ENCODE measurements at regions not wholly inside any gene's neighbourhood (a gene's known extent, or its start where the extent isn't known, plus 50 kb on each side); places are given as distances from the start of the nearest gene placed in this dataset.
"Not testable (repeated sequence)": the region's sequence is repeated elsewhere in the genome, so short reads cannot be mapped to it uniquely, and the experiment has no call there.

GRCh38 chr9:19901586-19901985 is 112.7 kb upstream of the SLC24A2 start:
- no peak overlapping the region for H3K4me3 Mint-ChIP-seq
- H3K9ac ChIP-seq (ENCODE audit: low read length) = no peak overlapping the region
- POLR2A ChIA-PET = no interaction called here
- WGBS (ENCODE audit: insufficient coverage) = 79% methylated on average over 2 of the region's 3 CpGs
- H3K27me3 Mint-ChIP-seq = peaks cover 3% of the 10 kb centered on the region
- H3K79me2 ChIP-seq (ENCODE audit: control insufficient read depth, insufficient read depth, low read length) = no peaks in the 10 kb centered on the region
- no peaks in the 10 kb centered on the region for H3K36me3 ChIP-seq (replicated peaks in 1 of 2; ENCODE audit: control extremely low read depth in 1 of 2, control insufficient read depth in 1 of 2, extremely low read depth in 1 of 2, insufficient read depth in 2 of 2, low read length in 1 of 2)
- intact Hi-C loops (cut with micrococcal nuclease) = no loop called here
- no peaks in the 10 kb centered on the region for H3K4me1 Mint-ChIP-seq
- ATAC-seq (ENCODE audit: low read depth) = no peak
- no peak overlapping the region for H3K4me2 ChIP-seq (replicated peaks; ENCODE audit: low read depth, low read length, poor library complexity, severe bottlenecking)
- H3K4me1 ChIP-seq (ENCODE audit: control insufficient read depth in 2 of 2, insufficient read depth in 2 of 2, low read length in 2 of 2) = no peaks in the 10 kb centered on the region
- H3K9me3 Mint-ChIP-seq (ENCODE audit: insufficient read depth) = no peaks in the 10 kb centered on the region
- H4K20me1 ChIP-seq (ENCODE audit: control insufficient read depth, insufficient read depth, low read length, poor library complexity, severe bottlenecking) = no peaks in the 10 kb centered on the region
- no peak overlapping the region for H3K27ac ChIP-seq (ENCODE audit: low read length in 2 of 2)
- CTCF ChIA-PET = no interaction called here
- no peak for TF ChIP-seq EZH2 (IDR thresholded peaks at IDR 0.05; ENCODE audit: borderline replicate concordance, insufficient read depth, low read depth, low read length, poor library complexity, severe bottlenecking)
- TF ChIP-seq CTCF (IDR thresholded peaks at IDR 0.05) = no peak
- H3K27me3 ChIP-seq (replicated peaks in 1 of 4; ENCODE audit: control extremely low read depth in 1 of 4, control insufficient read depth in 3 of 4, insufficient read depth in 4 of 4, low read length in 3 of 4) = no peaks in the 10 kb centered on the region
- no peak overlapping the region for H2AFZ ChIP-seq (ENCODE audit: insufficient read depth, low read depth, low read length, poor library complexity, severe bottlenecking)
- DNase-seq = no peak
- H3K27ac Mint-ChIP-seq = no peak overlapping the region
- no peaks in the 10 kb centered on the region for H3K9me3 ChIP-seq (ENCODE audit: control extremely low read depth in 1 of 3, control insufficient read depth in 2 of 3, insufficient read depth in 1 of 3, low read length in 2 of 3)
- no peak overlapping the region for H3K4me3 ChIP-seq (ENCODE audit: control extremely low read depth in 1 of 5, extremely low read depth in 1 of 5, insufficient read depth in 1 of 5, low read depth in 2 of 5, low read length in 4 of 5)

GRCh38 chr9:19896161-19896560 is 107.3 kb upstream of the SLC24A2 start:
- TF ChIP-seq EZH2 (IDR thresholded peaks at IDR 0.05; ENCODE audit: borderline replicate concordance, insufficient read depth, low read depth, low read length, poor library complexity, severe bottlenecking) (no peak), CTCF (IDR thresholded peaks at IDR 0.05) (no peak)
- Histone ChIP-seq H3K36me3 (replicated peaks in 1 of 2; ENCODE audit: control extremely low read depth in 1 of 2, control insufficient read depth in 1 of 2, extremely low read depth in 1 of 2, insufficient read depth in 2 of 2, low read length in 1 of 2) (no peaks in the 10 kb centered on the region), H2AFZ (ENCODE audit: insufficient read depth, low read depth, low read length, poor library complexity, severe bottlenecking) (no peak overlapping the region), H3K9ac (ENCODE audit: low read length) (no peak overlapping the region), H3K4me3 (ENCODE audit: control extremely low read depth in 1 of 5, extremely low read depth in 1 of 5, insufficient read depth in 1 of 5, low read depth in 2 of 5, low read length in 4 of 5) (no peak overlapping the region), H3K4me1 (ENCODE audit: control insufficient read depth in 2 of 2, insufficient read depth in 2 of 2, low read length in 2 of 2) (no peaks in the 10 kb centered on the region), H3K9me3 (ENCODE audit: control extremely low read depth in 1 of 3, control insufficient read depth in 2 of 3, insufficient read depth in 1 of 3, low read length in 2 of 3) (no peaks in the 10 kb centered on the region), H3K79me2 (ENCODE audit: control insufficient read depth, insufficient read depth, low read length) (no peaks in the 10 kb centered on the region), H3K27me3 (replicated peaks in 1 of 4; ENCODE audit: control extremely low read depth in 1 of 4, control insufficient read depth in 3 of 4, insufficient read depth in 4 of 4, low read length in 3 of 4) (no peaks in the 10 kb centered on the region), H4K20me1 (ENCODE audit: control insufficient read depth, insufficient read depth, low read length, poor library complexity, severe bottlenecking) (no peaks in the 10 kb centered on the region), H3K27ac (ENCODE audit: low read length in 2 of 2) (no peak overlapping the region), H3K4me2 (replicated peaks; ENCODE audit: low read depth, low read length, poor library complexity, severe bottlenecking) (no peak overlapping the region)
- ATAC-seq (ENCODE audit: low read depth) (no peak), DNase-seq (no peak)
- H3K27ac Mint-ChIP-seq = no peak overlapping the region
- intact Hi-C loops (cut with micrococcal nuclease) = no loop called here
- POLR2A ChIA-PET = no interaction called here
- H3K27me3 Mint-ChIP-seq = peaks cover 3% of the 10 kb centered on the region
- no peaks in the 10 kb centered on the region for H3K4me1 Mint-ChIP-seq
- 80% methylated on average over 1 of the region's 1 CpG for WGBS (ENCODE audit: insufficient coverage)
- CTCF ChIA-PET = no interaction called here
- no peaks in the 10 kb centered on the region for H3K9me3 Mint-ChIP-seq (ENCODE audit: insufficient read depth)
- no peak overlapping the region for H3K4me3 Mint-ChIP-seq

- ATAC-seq (ENCODE audit: low read depth); H3K27me3 ChIP-seq (replicated peaks in 1 of 4; ENCODE audit: control extremely low read depth in 1 of 4, control insufficient read depth in 3 of 4, insufficient read depth in 4 of 4, low read length in 3 of 4); H3K36me3 ChIP-seq (replicated peaks in 1 of 2; ENCODE audit: control extremely low read depth in 1 of 2, control insufficient read depth in 1 of 2, extremely low read depth in 1 of 2, insufficient read depth in 2 of 2, low read length in 1 of 2); H3K27me3 Mint-ChIP-seq; H3K4me1 Mint-ChIP-seq; H2AFZ ChIP-seq (ENCODE audit: insufficient read depth, low read depth, low read length, poor library complexity, severe bottlenecking); H3K79me2 ChIP-seq (ENCODE audit: control insufficient read depth, insufficient read depth, low read length); CTCF ChIA-PET; DNase-seq; H3K4me3 ChIP-seq (ENCODE audit: control extremely low read depth in 1 of 5, extremely low read depth in 1 of 5, insufficient read depth in 1 of 5, low read depth in 2 of 5, low read length in 4 of 5); POLR2A ChIA-PET; H3K4me2 ChIP-seq (replicated peaks; ENCODE audit: low read depth, low read length, poor library complexity, severe bottlenecking); H3K4me3 Mint-ChIP-seq; H3K9me3 ChIP-seq (ENCODE audit: control extremely low read depth in 1 of 3, control insufficient read depth in 2 of 3, insufficient read depth in 1 of 3, low read length in 2 of 3); H4K20me1 ChIP-seq (ENCODE audit: control insufficient read depth, insufficient read depth, low read length, poor library complexity, severe bottlenecking); H3K27ac ChIP-seq (ENCODE audit: low read length in 2 of 2); H3K4me1 ChIP-seq (ENCODE audit: control insufficient read depth in 2 of 2, insufficient read depth in 2 of 2, low read length in 2 of 2); H3K27ac Mint-ChIP-seq; H3K9me3 Mint-ChIP-seq (ENCODE audit: insufficient read depth); H3K9ac ChIP-seq (ENCODE audit: low read length); intact Hi-C loops (cut with micrococcal nuclease): not testable (repeated sequence)
- WGBS (ENCODE audit: insufficient coverage) = 95% methylated on average over 4 of the region's 9 CpGs
Measured at GRCh38 chr9:19895578-19895977, 106.7 kb upstream of the SLC24A2 start.

Data from B cell (primary cell).